RWPE2 (cell line): ENCODE measurements at regions not wholly inside any gene's neighbourhood (a gene's known extent, or its start where the extent isn't known, plus 50 kb on each side); places are given as distances from the start of the nearest gene placed in this dataset.
A peak's percentile ranks its signal among the peaks of the same experiment; 100 is the strongest.

ENCODE experiments used
- ATAC-seq: fragments of 200-7000 bp; cut with Tn5 transposase; 3 replicates; pipeline ENCODE4 v1.9.1; 2021; ENCODE audit warnings: low read depth
- DNase-seq: peaks from one replicate; pipeline ENCODE4 v3.0.0-alpha.2; 2020; ENCODE audit warnings: low spot score
- H3K27ac ChIP-seq: fragments of 450-650 bp; 2 replicates; pipeline ENCODE4 v1.5.1; 2017; ENCODE audit warnings: mild to moderate bottlenecking; ENCODE audit not compliant: poor library complexity, severe bottlenecking
- H3K27me3 ChIP-seq: fragments of 250-450 bp; sonication (Bioruptor Pico); 2 replicates; pipeline ENCODE4 v1.5.1; 2021; ENCODE audit warnings: mild to moderate bottlenecking, moderate library complexity; ENCODE audit not compliant: insufficient read depth, poor library complexity, severe bottlenecking
- H3K36me3 ChIP-seq: fragments of 250-450 bp; sonication (Bioruptor Pico); 2 replicates; pipeline ENCODE4 v1.5.1; 2020; ENCODE audit warnings: low read depth, mild to moderate bottlenecking, moderate library complexity
- H3K4me1 ChIP-seq: fragments of 250-450 bp; sonication (Bioruptor Pico); 2 replicates; pipeline ENCODE4 v1.5.1; 2021; ENCODE audit warnings: mild to moderate bottlenecking, moderate library complexity; ENCODE audit not compliant: insufficient read depth, poor library complexity, severe bottlenecking
- H3K4me3 ChIP-seq: fragments of 250-450 bp; sonication (Bioruptor Pico); 2 replicates; pipeline ENCODE4 v1.5.1; 2021; ENCODE audit warnings: mild to moderate bottlenecking, moderate library complexity; ENCODE audit not compliant: severe bottlenecking
- H3K9me3 ChIP-seq: fragments of 250-450 bp; sonication (Bioruptor Pico); 2 replicates; pipeline ENCODE4 v1.5.1; 2021; ENCODE audit warnings: mild to moderate bottlenecking, moderate library complexity; ENCODE audit not compliant: severe bottlenecking
- CTCF ChIP-seq: fragments of 450-650 bp; IDR thresholded peaks from one replicate; pipeline ENCODE4 v1.5.1; 2017; ENCODE audit warnings: mild to moderate bottlenecking, moderate library complexity; ENCODE audit not compliant: poor library complexity, severe bottlenecking

- H3K27me3 ChIP-seq = peaks cover 2% of the 10 kb centered on the region
- no peaks in the 10 kb centered on the region for H3K9me3 ChIP-seq
- no peaks in the 10 kb centered on the region for H3K4me1 ChIP-seq
- ATAC-seq (no peak), DNase-seq (no peak)
- no peaks in the 10 kb centered on the region for H3K36me3 ChIP-seq
- H3K4me3 ChIP-seq = no peak overlapping the region
- H3K27ac ChIP-seq = no peak overlapping the region
- no peak for TF ChIP-seq CTCF
Measured at GRCh38 chr3:144822671-144823070, 851.0 kb downstream of the DIPK2A start.

GRCh38 chr3:144831955-144832716, 860.5 kb downstream of the DIPK2A start:
- DNase-seq = no peak
- Histone ChIP-seq H3K27ac (no peak overlapping the region), H3K4me1 (no peaks in the 10 kb centered on the region), H3K36me3 (no peaks in the 10 kb centered on the region), H3K9me3 (no peaks in the 10 kb centered on the region), H3K4me3 (no peak overlapping the region), H3K27me3 (no peaks in the 10 kb centered on the region)
- TF ChIP-seq CTCF = no peak
- ATAC-seq = no peak

GRCh38 chr3:144839991-144840390, 868.4 kb downstream of the DIPK2A start:
- TF ChIP-seq CTCF = no peak
- Histone ChIP-seq H3K9me3 (no peaks in the 10 kb centered on the region), H3K27me3 (no peaks in the 10 kb centered on the region), H3K36me3 (no peaks in the 10 kb centered on the region), H3K4me1 (no peaks in the 10 kb centered on the region), H3K27ac (no peak overlapping the region), H3K4me3 (no peak overlapping the region)
- no peak for ATAC-seq
- DNase-seq = no peak

- Histone ChIP-seq H3K27me3 (no peaks in the 10 kb centered on the region), H3K36me3 (no peaks in the 10 kb centered on the region), H3K4me1 (no peaks in the 10 kb centered on the region), H3K4me3 (no peak overlapping the region), H3K9me3 (no peaks in the 10 kb centered on the region), H3K27ac (no peak overlapping the region)
- no peak for TF ChIP-seq CTCF
- ATAC-seq = no peak
- DNase-seq = no peak
Measured at GRCh38 chr3:144840866-144841265, 869.2 kb downstream of the DIPK2A start.

GRCh38 chr3:144843099-144843498, 871.5 kb downstream of the DIPK2A start:
- no peaks in the 10 kb centered on the region for H3K9me3 ChIP-seq
- ATAC-seq = no peak

More at GRCh38 chr3:144843099-144843498, 871.5 kb downstream of the DIPK2A start:
- Histone ChIP-seq H3K4me3 (no peak overlapping the region), H3K4me1 (no peaks in the 10 kb centered on the region), H3K27me3 (no peaks in the 10 kb centered on the region), H3K27ac (no peak overlapping the region), H3K36me3 (no peaks in the 10 kb centered on the region)
- no peak for DNase-seq
- TF ChIP-seq CTCF = peak; percentile 35
